HEK293 (cell line): ENCODE measurements at regions not wholly inside any gene's neighbourhood (a gene's known extent, or its start where the extent isn't known, plus 50 kb on each side); places are given as distances from the start of the nearest gene placed in this dataset.

Experiments used
- CTCF ChIA-PET: fragments of 350-600 bp; formaldehyde crosslinking; extraction: SDS; loops from one replicate; lab custom pipeline; 2021; ENCODE audit warnings: antibody characterized with exemption; lab: Yijun Ruan, JAX
- POLR2A ChIA-PET: fragments of 300-600 bp; formaldehyde crosslinking; extraction: SDS; loops from one replicate; lab custom pipeline; 2020; ENCODE audit warnings: antibody characterized with exemption, inconsistent platforms; lab: Yijun Ruan, JAX
- H3K27ac ChIP-seq: fragments of 200-500 bp; sonication (Bioruptor generic); 2 replicates; pipeline ENCODE4 v1.5.1; 2014; ENCODE audit warnings: low read depth, low read length, control low read depth, inconsistent platforms; ENCODE audit errors: extremely low read depth
- H3K36me3 ChIP-seq, 2 experiments: fragments of 200-500 bp in 1 of 2; sonication (Bioruptor generic) in 1 of 2; 1 replicate in 1 of 2; 2 replicates in 1 of 2; pipeline ENCODE4 v1.5.1; 2014 to 2017; ENCODE audit warnings: inconsistent platforms in 2 of 2, low read length in 2 of 2; ENCODE audit not compliant: control insufficient read depth in 2 of 2, insufficient read depth in 1 of 2
- H3K4me1 ChIP-seq: fragments of 200-500 bp; sonication (Bioruptor generic); 2 replicates; pipeline ENCODE4 v1.5.1; 2014; ENCODE audit warnings: mild to moderate bottlenecking, low read length, inconsistent platforms; ENCODE audit not compliant: control insufficient read depth, insufficient read depth
- H3K4me3 ChIP-seq: 2 replicates; pipeline ENCODE4 v1.5.1; 2011; ENCODE audit warnings: low read depth, mild to moderate bottlenecking, control low read depth, low read length, moderate library complexity
- H3K9me3 ChIP-seq: fragments of 200-500 bp; sonication (Bioruptor generic); 2 replicates; pipeline ENCODE4 v1.5.1; 2014; ENCODE audit warnings: low read depth, low read length, inconsistent platforms; ENCODE audit not compliant: control insufficient read depth, insufficient read depth
- GFI1B ChIP-seq: fragments of 450-650 bp; formaldehyde crosslinking; IDR thresholded peaks from 2 replicates; pipeline ENCODE4 v1.5.1; 2016; ENCODE audit warnings: missing biosample characterization, missing genetic modification characterization
- GLIS1 ChIP-seq: fragments of 450-650 bp; formaldehyde crosslinking; IDR thresholded peaks from 2 replicates; pipeline ENCODE4 v1.5.1; 2016; ENCODE audit warnings: missing biosample characterization, missing genetic modification characterization
- KLF9 ChIP-seq: fragments of 450-650 bp; formaldehyde crosslinking; IDR thresholded peaks from 2 replicates; pipeline ENCODE4 v1.5.1; 2016; ENCODE audit warnings: missing biosample characterization, missing genetic modification characterization, low read depth
- OVOL3 ChIP-seq: fragments of 450-650 bp; formaldehyde crosslinking; IDR thresholded peaks from 2 replicates; pipeline ENCODE4 v1.5.1; 2016; ENCODE audit warnings: missing biosample characterization, missing genetic modification characterization
- REPIN1 ChIP-seq: fragments of 450-650 bp; formaldehyde crosslinking; IDR thresholded peaks from 2 replicates; pipeline ENCODE4 v1.5.1; 2017; ENCODE audit warnings: missing biosample characterization, missing genetic modification characterization, low read depth
- SCRT1 ChIP-seq: fragments of 450-650 bp; formaldehyde crosslinking; IDR thresholded peaks from 2 replicates; pipeline ENCODE4 v1.5.1; 2016; ENCODE audit warnings: missing biosample characterization, missing genetic modification characterization, borderline replicate concordance
- SP2 ChIP-seq: fragments of 450-650 bp; formaldehyde crosslinking; IDR thresholded peaks from 2 replicates; pipeline ENCODE4 v1.5.1; 2016; ENCODE audit warnings: missing biosample characterization, missing genetic modification characterization
- SP3 ChIP-seq: fragments of 450-650 bp; formaldehyde crosslinking; IDR thresholded peaks from 2 replicates; pipeline ENCODE4 v1.5.1; 2016; ENCODE audit warnings: missing biosample characterization, missing genetic modification characterization
- ZBTB1 ChIP-seq: fragments of 450-650 bp; formaldehyde crosslinking; IDR thresholded peaks from 2 replicates; pipeline ENCODE4 v1.5.1; 2016; ENCODE audit warnings: missing biosample characterization, missing genetic modification characterization
- ZBTB20 ChIP-seq: fragments of 450-650 bp; formaldehyde crosslinking; IDR thresholded peaks from 2 replicates; pipeline ENCODE4 v1.5.1; 2016; ENCODE audit warnings: missing biosample characterization, missing genetic modification characterization
- ZFP3 ChIP-seq: fragments of 450-650 bp; formaldehyde crosslinking; IDR thresholded peaks from 2 replicates; pipeline ENCODE4 v1.5.1; 2016; ENCODE audit warnings: low read depth, missing biosample characterization, missing genetic modification characterization
- ZFP69B ChIP-seq: fragments of 450-650 bp; formaldehyde crosslinking; IDR thresholded peaks from 2 replicates; pipeline ENCODE4 v1.5.1; 2016; ENCODE audit warnings: missing biosample characterization, missing genetic modification characterization
- ZNF140 ChIP-seq: fragments of 450-650 bp; formaldehyde crosslinking; IDR thresholded peaks from 2 replicates; pipeline ENCODE4 v1.5.1; 2016; ENCODE audit warnings: missing biosample characterization, missing genetic modification characterization
- ZNF148 ChIP-seq: fragments of 450-650 bp; formaldehyde crosslinking; IDR thresholded peaks from 2 replicates; pipeline ENCODE4 v1.5.0; 2017; ENCODE audit warnings: missing biosample characterization, missing genetic modification characterization, borderline replicate concordance
- ZNF2 ChIP-seq: fragments of 450-650 bp; formaldehyde crosslinking; IDR thresholded peaks from 2 replicates; pipeline ENCODE4 v1.5.1; 2016; ENCODE audit warnings: missing biosample characterization, missing genetic modification characterization
- ZNF211 ChIP-seq: fragments of 450-650 bp; formaldehyde crosslinking; IDR thresholded peaks from 2 replicates; pipeline ENCODE4 v1.5.1; 2016; ENCODE audit warnings: low read depth, missing biosample characterization, missing genetic modification characterization
- ZNF354C ChIP-seq: fragments of 450-650 bp; formaldehyde crosslinking; IDR thresholded peaks from 2 replicates; pipeline ENCODE4 v1.5.1; 2016; ENCODE audit warnings: missing biosample characterization, missing genetic modification characterization, low read depth, borderline replicate concordance
- ZNF433 ChIP-seq: fragments of 450-650 bp; formaldehyde crosslinking; IDR thresholded peaks from 2 replicates; pipeline ENCODE4 v1.5.1; 2016; ENCODE audit warnings: missing biosample characterization, missing genetic modification characterization, low read depth
- ZNF530 ChIP-seq: fragments of 450-650 bp; formaldehyde crosslinking; IDR thresholded peaks from 2 replicates; pipeline ENCODE4 v1.5.1; 2016; ENCODE audit warnings: low read depth, missing biosample characterization, missing genetic modification characterization
- ZNF549 ChIP-seq: fragments of 450-650 bp; IDR thresholded peaks from 2 replicates; pipeline ENCODE4 v1.5.1; 2018; ENCODE audit warnings: missing biosample characterization, missing genetic modification characterization, mild to moderate bottlenecking, inconsistent platforms, moderate library complexity
- ZNF560 ChIP-seq: fragments of 450-650 bp; formaldehyde crosslinking; IDR thresholded peaks from 2 replicates; pipeline ENCODE4 v1.5.1; 2017; ENCODE audit warnings: missing biosample characterization, missing genetic modification characterization, borderline replicate concordance
- ZNF585B ChIP-seq: fragments of 450-650 bp; formaldehyde crosslinking; IDR thresholded peaks from 2 replicates; pipeline ENCODE4 v1.5.1; 2016; ENCODE audit warnings: missing biosample characterization, missing genetic modification characterization
- ZNF621 ChIP-seq: fragments of 450-650 bp; formaldehyde crosslinking; IDR thresholded peaks from 2 replicates; pipeline ENCODE4 v1.5.1; 2017; ENCODE audit warnings: missing biosample characterization, missing genetic modification characterization
- ZNF654 ChIP-seq: fragments of 450-650 bp; formaldehyde crosslinking; IDR thresholded peaks from 2 replicates; pipeline ENCODE4 v1.5.1; 2016; ENCODE audit warnings: low read depth, missing biosample characterization, missing genetic modification characterization
- ZNF768 ChIP-seq: fragments of 450-650 bp; formaldehyde crosslinking; IDR thresholded peaks from 2 replicates; pipeline ENCODE4 v1.5.1; 2018; ENCODE audit warnings: missing biosample characterization, mild to moderate bottlenecking, missing genetic modification characterization
- ZNF792 ChIP-seq: fragments of 450-650 bp; formaldehyde crosslinking; IDR thresholded peaks from 2 replicates; pipeline ENCODE4 v1.5.1; 2016; ENCODE audit warnings: missing biosample characterization, missing genetic modification characterization
- TF ChIP-seq, protein P1 (sequence below): fragments of 450-650 bp; formaldehyde crosslinking; IDR thresholded peaks from 2 replicates; pipeline ENCODE4 v1.5.1; 2017; ENCODE audit warnings: missing biosample characterization, missing genetic modification characterization
- TF ChIP-seq, protein P2 (sequence below): fragments of 450-650 bp; formaldehyde crosslinking; IDR thresholded peaks from 2 replicates; pipeline ENCODE4 v1.5.1; 2016; ENCODE audit warnings: missing biosample characterization, missing genetic modification characterization

DNA sequence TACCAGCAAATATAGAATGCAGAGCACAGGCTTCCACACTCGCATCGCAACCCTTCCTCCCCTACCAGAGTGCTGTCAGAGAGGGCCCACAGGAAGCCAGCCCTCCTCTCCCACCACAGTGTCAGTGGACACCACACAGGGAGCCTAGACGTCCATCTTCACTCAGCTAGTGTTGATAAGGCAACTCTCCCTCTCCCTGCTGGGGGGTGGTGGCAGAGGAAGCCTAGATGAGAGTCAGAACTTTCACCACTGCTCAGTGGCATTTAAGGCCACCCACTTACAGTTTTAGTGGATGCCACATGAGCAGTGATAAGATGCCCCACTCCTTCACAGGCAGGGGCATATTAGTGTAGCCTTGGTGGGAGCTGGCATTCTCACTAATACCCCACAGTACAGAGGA is 109.8 kb upstream of the UBE3A start:
- H3K27ac ChIP-seq, result no peak overlapping the region
- H3K4me3 ChIP-seq, result no peak overlapping the region
- no peaks in the 10 kb centered on the region for H3K36me3 ChIP-seq
- TF ChIP-seq ZNF585B (tag by site-specific recombination) (no peak), ZNF792 (tag by site-specific recombination) (no peak), ZNF354C (tag by site-specific recombination) (no peak), GLIS1 (no peak), ZNF560 (no peak), ZBTB20 (tag by site-specific recombination) (no peak), ZNF530 (no peak), ZNF549 (no peak), ZNF654 (tag by site-specific recombination) (no peak)
- POLR2A ChIA-PET, result no interaction called here
- H3K4me1 ChIP-seq, result no peaks in the 10 kb centered on the region
- CTCF ChIA-PET, result no interaction called here
- H3K9me3 ChIP-seq, result no peaks in the 10 kb centered on the region

- ChIA-PET CTCF (no interaction called here), POLR2A (no interaction called here)
- Histone ChIP-seq H3K27ac (no peak overlapping the region), H3K4me3 (no peak overlapping the region), H3K9me3 (no peaks in the 10 kb centered on the region), H3K36me3 (no peaks in the 10 kb centered on the region), H3K4me1 (no peaks in the 10 kb centered on the region)
- TF ChIP-seq SCRT1 (tag by site-specific recombination) (no peak), ZNF621 (no peak), ZNF2 (tag by site-specific recombination) (no peak), ZBTB1 (tag by site-specific recombination) (no peak), ZNF433 (tag by site-specific recombination) (no peak), SP3 (tag by site-specific recombination) (no peak), ZFP3 (no peak)
- TF ChIP-seq, protein P1, sequence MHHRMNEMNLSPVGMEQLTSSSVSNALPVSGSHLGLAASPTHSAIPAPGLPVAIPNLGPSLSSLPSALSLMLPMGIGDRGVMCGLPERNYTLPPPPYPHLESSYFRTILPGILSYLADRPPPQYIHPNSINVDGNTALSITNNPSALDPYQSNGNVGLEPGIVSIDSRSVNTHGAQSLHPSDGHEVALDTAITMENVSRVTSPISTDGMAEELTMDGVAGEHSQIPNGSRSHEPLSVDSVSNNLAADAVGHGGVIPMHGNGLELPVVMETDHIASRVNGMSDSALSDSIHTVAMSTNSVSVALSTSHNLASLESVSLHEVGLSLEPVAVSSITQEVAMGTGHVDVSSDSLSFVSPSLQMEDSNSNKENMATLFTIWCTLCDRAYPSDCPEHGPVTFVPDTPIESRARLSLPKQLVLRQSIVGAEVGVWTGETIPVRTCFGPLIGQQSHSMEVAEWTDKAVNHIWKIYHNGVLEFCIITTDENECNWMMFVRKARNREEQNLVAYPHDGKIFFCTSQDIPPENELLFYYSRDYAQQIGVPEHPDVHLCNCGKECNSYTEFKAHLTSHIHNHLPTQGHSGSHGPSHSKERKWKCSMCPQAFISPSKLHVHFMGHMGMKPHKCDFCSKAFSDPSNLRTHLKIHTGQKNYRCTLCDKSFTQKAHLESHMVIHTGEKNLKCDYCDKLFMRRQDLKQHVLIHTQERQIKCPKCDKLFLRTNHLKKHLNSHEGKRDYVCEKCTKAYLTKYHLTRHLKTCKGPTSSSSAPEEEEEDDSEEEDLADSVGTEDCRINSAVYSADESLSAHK (tag by site-specific recombination), result no peak
Observed at GRCh38 chr15:25545889-25546288, 107.1 kb upstream of the UBE3A start.

- no peak overlapping the region for H3K4me3 ChIP-seq
- POLR2A ChIA-PET, result no interaction called here
- H3K4me1 ChIP-seq, result no peaks in the 10 kb centered on the region
- H3K27ac ChIP-seq, result no peak overlapping the region
- H3K9me3 ChIP-seq, result no peaks in the 10 kb centered on the region
- no peaks in the 10 kb centered on the region for H3K36me3 ChIP-seq
- CTCF ChIA-PET, result no interaction called here
- TF ChIP-seq ZNF211 (tag by site-specific recombination) (no peak), ZNF148 (tag by site-specific recombination) (no peak), ZNF140 (tag by site-specific recombination) (no peak), KLF9 (tag by site-specific recombination) (no peak), ZNF768 (tag by site-specific recombination) (no peak), ZFP69B (no peak), GFI1B (tag by site-specific recombination) (no peak), SP2 (tag by site-specific recombination) (no peak), OVOL3 (tag by site-specific recombination) (no peak), ZNF2 (tag by site-specific recombination) (no peak), REPIN1 (tag by site-specific recombination) (no peak)
- TF ChIP-seq, protein P2, sequence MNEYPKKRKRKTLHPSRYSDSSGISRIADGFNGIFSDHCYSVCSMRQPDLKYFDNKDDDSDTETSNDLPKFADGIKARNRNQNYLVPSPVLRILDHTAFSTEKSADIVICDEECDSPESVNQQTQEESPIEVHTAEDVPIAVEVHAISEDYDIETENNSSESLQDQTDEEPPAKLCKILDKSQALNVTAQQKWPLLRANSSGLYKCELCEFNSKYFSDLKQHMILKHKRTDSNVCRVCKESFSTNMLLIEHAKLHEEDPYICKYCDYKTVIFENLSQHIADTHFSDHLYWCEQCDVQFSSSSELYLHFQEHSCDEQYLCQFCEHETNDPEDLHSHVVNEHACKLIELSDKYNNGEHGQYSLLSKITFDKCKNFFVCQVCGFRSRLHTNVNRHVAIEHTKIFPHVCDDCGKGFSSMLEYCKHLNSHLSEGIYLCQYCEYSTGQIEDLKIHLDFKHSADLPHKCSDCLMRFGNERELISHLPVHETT, result no peak
- TF ChIP-seq, all 188 proteins: peak for 0
Observed at GRCh38 chr15:25545017-25545416, 106.2 kb upstream of the UBE3A start.
